ENCODE measurements at regions not wholly inside any gene's neighbourhood (a gene's known extent, or its start where the extent isn't known, plus 50 kb on each side); places are given as distances from the start of the nearest gene placed in this dataset.

- POLR2A ChIA-PET = no interaction called here
- no peak overlapping the region for H3K4me2 ChIP-seq (ENCODE audit: insufficient read depth, low read length)
- no peak overlapping the region for H2AFZ ChIP-seq (ENCODE audit: low read depth, low read length)
- BruUV-seq (replicated peaks) = no TSS peak
- DNase-seq (ENCODE audit: extremely low read depth in 1 of 4, low spot score in 3 of 4) = no peak
- H3K36me3 ChIP-seq (ENCODE audit: control insufficient read depth, insufficient read depth, low read length) = no peaks in the 10 kb centered on the region
- intact Hi-C loops (cut with micrococcal nuclease) = no loop called here
- H3K9me1 ChIP-seq (ENCODE audit: control insufficient read depth, insufficient read depth, low read length) = no peaks in the 10 kb centered on the region
- H3K9ac ChIP-seq (ENCODE audit: insufficient read depth in 1 of 2, low read depth in 2 of 2, low read length in 2 of 2) = no peak overlapping the region
- H3K4me3 ChIP-seq = no peak overlapping the region
- no peaks in the 10 kb centered on the region for H3K79me2 ChIP-seq (ENCODE audit: control insufficient read depth, insufficient read depth, low read length)
- no peak for ATAC-seq
- no peak for FAIRE-seq
- no peaks in the 10 kb centered on the region for H3K4me1 ChIP-seq (replicated peaks in 1 of 2; ENCODE audit: control insufficient read depth in 2 of 2, insufficient read depth in 2 of 2, low read length in 2 of 2)
- H4K20me1 ChIP-seq (replicated peaks; ENCODE audit: control insufficient read depth, insufficient read depth, low read length) = no peaks in the 10 kb centered on the region
- no peaks in the 10 kb centered on the region for H3K9me3 ChIP-seq (replicated peaks; ENCODE audit: control insufficient read depth, insufficient read depth, low read depth, low read length)
- peaks cover 0 to 4% of the 10 kb centered on the region in 2 experiments; a peak in 2 of 5 replicates for H3K27me3 ChIP-seq (ENCODE audit: control insufficient read depth in 2 of 2, insufficient read depth in 2 of 2, low read length in 2 of 2)
- CTCF ChIA-PET (ENCODE audit: low intra/inter-chr PET ratio) = no interaction called here
- H3K27ac ChIP-seq (ENCODE audit: extremely low read depth, low read depth, low read length) = no peak overlapping the region
- in situ Hi-C loops (cut with MboI) = no loop called here
- WGBS (ENCODE audit: insufficient coverage, low coverage, missing lambda C conversion rate) = 3% methylated on average over 3 of the region's 3 CpGs
- TF ChIP-seq HMBOX1 (IDR thresholded peaks at IDR 0.05) = no peak
- TF ChIP-seq TAF1 (IDR thresholded peaks at IDR 0.05; ENCODE audit: control insufficient read depth, extremely low read depth, insufficient read depth, low read length, severe bottlenecking) = no peak
- TF ChIP-seq ZNF699 (CRISPR knock-in tag; IDR thresholded peaks at IDR 0.05; ENCODE audit: insufficient replicate concordance) = no peak
- TF ChIP-seq U2AF2 (optimal IDR thresholded peaks at IDR 0.05; ENCODE audit: low read depth, low read length) = no peak
- TF ChIP-seq ZBED1 (IDR thresholded peaks at IDR 0.05) = no peak
- TF ChIP-seq ZNF184 (CRISPR knock-in tag; IDR thresholded peaks at IDR 0.05) = no peak
- TF ChIP-seq ZNF217 (CRISPR knock-in tag; IDR thresholded peaks at IDR 0.05) = no peak
- TF ChIP-seq ZNF280B (CRISPR knock-in tag; IDR thresholded peaks at IDR 0.05) = no peak
- no peak for TF ChIP-seq PREB (CRISPR knock-in tag; IDR thresholded peaks at IDR 0.05)
- no peak for TF ChIP-seq RHOXF2B (CRISPR knock-in tag; conservative IDR thresholded peaks at IDR 0.05)
- no peak for TF ChIP-seq GTF2B (IDR thresholded peaks at IDR 0.05; ENCODE audit: extremely low read depth, insufficient read length)
- no peak for TF ChIP-seq JUN (IDR thresholded peaks at IDR 0.05; ENCODE audit: borderline replicate concordance, low read depth, low read length)
- no peak for TF ChIP-seq JUN (CRISPR knock-in tag; IDR thresholded peaks at IDR 0.05; ENCODE audit: borderline replicate concordance)
- no peak for TF ChIP-seq ZNF561 (CRISPR knock-in tag; conservative IDR thresholded peaks at IDR 0.05)
- no peak for TF ChIP-seq ZBTB49 (CRISPR knock-in tag; IDR thresholded peaks at IDR 0.05; ENCODE audit: borderline replicate concordance)
These were observed 91.7 kb upstream of the FAM169A start for GRCh38 chr5:74957906-74958305.

Measured in K562 (cell line).